ENCODE measurements at regions not wholly inside any gene's neighbourhood (a gene's known extent, or its start where the extent isn't known, plus 50 kb on each side); places are given as distances from the start of the nearest gene placed in this dataset.

- no peak overlapping the region for H3K4me3 ChIP-seq (ENCODE audit: low read depth, low read length)
- TF ChIP-seq, protein P1, sequence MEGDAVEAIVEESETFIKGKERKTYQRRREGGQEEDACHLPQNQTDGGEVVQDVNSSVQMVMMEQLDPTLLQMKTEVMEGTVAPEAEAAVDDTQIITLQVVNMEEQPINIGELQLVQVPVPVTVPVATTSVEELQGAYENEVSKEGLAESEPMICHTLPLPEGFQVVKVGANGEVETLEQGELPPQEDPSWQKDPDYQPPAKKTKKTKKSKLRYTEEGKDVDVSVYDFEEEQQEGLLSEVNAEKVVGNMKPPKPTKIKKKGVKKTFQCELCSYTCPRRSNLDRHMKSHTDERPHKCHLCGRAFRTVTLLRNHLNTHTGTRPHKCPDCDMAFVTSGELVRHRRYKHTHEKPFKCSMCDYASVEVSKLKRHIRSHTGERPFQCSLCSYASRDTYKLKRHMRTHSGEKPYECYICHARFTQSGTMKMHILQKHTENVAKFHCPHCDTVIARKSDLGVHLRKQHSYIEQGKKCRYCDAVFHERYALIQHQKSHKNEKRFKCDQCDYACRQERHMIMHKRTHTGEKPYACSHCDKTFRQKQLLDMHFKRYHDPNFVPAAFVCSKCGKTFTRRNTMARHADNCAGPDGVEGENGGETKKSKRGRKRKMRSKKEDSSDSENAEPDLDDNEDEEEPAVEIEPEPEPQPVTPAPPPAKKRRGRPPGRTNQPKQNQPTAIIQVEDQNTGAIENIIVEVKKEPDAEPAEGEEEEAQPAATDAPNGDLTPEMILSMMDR (IDR thresholded peaks at IDR 0.05; ENCODE audit: insufficient read depth, low read depth, low read length), result no peak
- no peak for DNase-seq (ENCODE audit: low read depth)
Measured at GRCh38 chr20:60904730-60905129, 347.3 kb upstream of the CDH4 start.

DNA sequence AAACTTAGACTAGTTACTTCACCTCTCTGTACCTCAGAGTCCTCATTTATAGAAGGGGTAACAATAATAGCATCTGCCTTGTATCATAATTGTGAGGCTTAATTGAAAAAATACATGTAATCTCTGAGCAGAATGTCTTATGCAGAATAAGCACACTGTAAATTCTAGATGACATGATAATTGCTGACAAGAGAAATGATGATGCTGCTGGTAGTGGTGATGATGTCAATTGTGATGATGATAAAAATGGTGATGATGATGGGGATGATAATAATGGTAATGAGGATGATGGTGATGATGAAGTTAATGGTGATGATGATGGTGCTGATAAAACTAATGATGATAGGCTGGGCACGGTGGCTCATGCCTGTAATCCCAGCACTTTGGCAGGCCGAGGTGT lies 346.1 kb upstream of the CDH4 start:
- H3K4me3 ChIP-seq (ENCODE audit: low read depth, low read length), result no peak overlapping the region
- TF ChIP-seq, protein P1 (IDR thresholded peaks at IDR 0.05; ENCODE audit: insufficient read depth, low read depth, low read length), result no peak
- no peak for DNase-seq (ENCODE audit: low read depth)

DNA sequence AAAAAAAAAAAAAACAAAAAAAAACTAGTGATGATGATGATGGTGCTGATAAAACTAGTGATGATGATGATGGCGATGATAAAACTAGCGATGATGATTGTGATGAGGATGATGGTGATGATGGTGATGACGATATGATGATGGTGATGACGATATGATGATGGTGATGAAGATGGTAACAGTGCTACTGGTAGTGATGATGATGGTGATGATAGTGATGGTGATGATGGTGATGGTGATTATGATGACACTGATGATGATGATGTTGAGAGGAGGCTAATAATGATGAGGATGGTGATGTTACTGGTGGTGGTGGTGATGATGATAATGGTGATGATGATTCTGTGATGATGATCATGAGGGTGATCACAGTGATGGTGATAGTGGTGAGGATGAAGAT lies 345.5 kb upstream of the CDH4 start:
- TF ChIP-seq, protein P1 (IDR thresholded peaks at IDR 0.05; ENCODE audit: insufficient read depth, low read depth, low read length), result no peak
- DNase-seq (ENCODE audit: low read depth), result no peak
- no peak overlapping the region for H3K4me3 ChIP-seq (ENCODE audit: low read depth, low read length)

DNA sequence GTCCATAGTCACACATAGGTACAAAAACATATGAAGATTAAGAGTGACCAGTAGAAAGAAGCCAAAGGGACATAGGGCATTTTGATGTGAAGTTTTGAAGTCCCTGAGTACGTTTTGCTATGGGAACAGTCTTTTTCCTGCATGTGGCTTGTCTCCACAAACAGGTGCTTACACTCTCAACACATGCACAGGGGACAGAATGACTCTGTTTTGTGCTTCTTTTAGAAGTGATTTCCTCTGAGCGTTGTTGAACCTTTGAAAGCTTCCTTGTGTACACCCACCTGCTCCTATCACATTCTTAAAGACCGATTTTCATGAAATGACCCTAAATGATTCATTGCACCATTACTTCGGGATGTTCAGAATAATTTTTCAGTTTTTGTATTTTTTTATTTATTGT lies 338.8 kb upstream of the CDH4 start:
- TF ChIP-seq, protein P1 (IDR thresholded peaks at IDR 0.05; ENCODE audit: insufficient read depth, low read depth, low read length), result no peak
- DNase-seq (ENCODE audit: low read depth), result no peak
- no peak overlapping the region for H3K4me3 ChIP-seq (ENCODE audit: low read depth, low read length)

- H3K4me3 ChIP-seq (ENCODE audit: low read depth, low read length), result no peak overlapping the region
- DNase-seq (ENCODE audit: low read depth), result no peak
- TF ChIP-seq, protein P1 (IDR thresholded peaks at IDR 0.05; ENCODE audit: insufficient read depth, low read depth, low read length), result no peak
Measured at GRCh38 chr20:60921022-60921622, 330.9 kb upstream of the CDH4 start.

GRCh38 chr20:60926831-60927230 lies 325.2 kb upstream of the CDH4 start:
- H3K4me3 ChIP-seq (ENCODE audit: low read depth, low read length), result no peak overlapping the region
- TF ChIP-seq, protein P1 (IDR thresholded peaks at IDR 0.05; ENCODE audit: insufficient read depth, low read depth, low read length), result no peak
- DNase-seq (ENCODE audit: low read depth), result no peak

DNA sequence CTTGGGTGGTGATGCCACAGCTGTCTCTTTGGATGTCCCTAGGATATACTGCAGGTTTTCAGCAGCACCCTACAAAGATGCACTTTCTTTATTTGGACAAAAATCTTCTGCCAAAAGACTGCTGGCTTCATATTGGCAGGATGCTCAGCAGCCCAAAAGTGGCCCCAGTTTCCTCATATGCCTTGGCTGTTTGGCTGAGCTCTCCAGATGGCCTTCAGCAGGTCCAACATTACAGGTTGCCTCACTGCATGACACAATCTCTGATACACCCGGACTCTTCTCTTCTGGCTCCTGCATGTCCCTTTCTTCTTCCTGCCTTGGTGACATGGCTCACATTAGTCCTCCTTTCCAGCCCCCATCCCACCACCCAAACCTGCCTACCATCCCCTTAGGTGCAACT lies 323.7 kb upstream of the CDH4 start:
- TF ChIP-seq, protein P1 (IDR thresholded peaks at IDR 0.05; ENCODE audit: insufficient read depth, low read depth, low read length), result no peak
- H3K4me3 ChIP-seq (ENCODE audit: low read depth, low read length), result no peak overlapping the region
- DNase-seq (ENCODE audit: low read depth), result no peak
